Gastrocnemius medialis (tissue), 4 donors: ENCODE measurements at regions not wholly inside any gene's neighbourhood (a gene's known extent, or its start where the extent isn't known, plus 50 kb on each side); places are given as distances from the start of the nearest gene placed in this dataset.
A peak's percentile ranks its signal among the peaks of the same experiment; 100 is the strongest.

ENCODE experiments used
- ATAC-seq, 2 donors: fragments of 150-250 bp; one replicate each; pipeline ENCODE4 v1.9.1; 2016
- DNase-seq, 2 donors: peaks; one replicate each; pipeline ENCODE4 v3.0.0-alpha.2; 2019
- H3K27ac ChIP-seq, 4 donors: fragments of 200-600 bp; sonication (generic); 1 replicate in 1 of 4; 2 replicates in 3 of 4; pipeline ENCODE4 v1.5.1; 2016 to 2018; ENCODE audit warnings: mild to moderate bottlenecking in 2 of 4, moderate library complexity in 1 of 4
- H3K27me3 ChIP-seq, 3 donors: fragments of 200-600 bp; sonication (generic) in 2 of 3; 1 replicate in 1 of 3; 2 replicates in 2 of 3; pipeline versions ENCODE4 v1.5.1 to v1.6.0; 2016 to 2019; ENCODE audit warnings: mild to moderate bottlenecking in 1 of 3, moderate library complexity in 1 of 3
- H3K36me3 ChIP-seq, 2 donors: fragments of 200-600 bp; sonication (generic) in 1 of 2; one replicate each; pipeline ENCODE4 v1.5.1; 2017 to 2018
- H3K4me1 ChIP-seq, 2 donors: fragments of 200-600 bp; sonication (generic) in 1 of 2; one replicate each; pipeline ENCODE4 v1.5.1; 2016 to 2017; ENCODE audit warnings: mild to moderate bottlenecking in 2 of 2
- H3K4me3 ChIP-seq, 4 donors: fragments of 200-600 bp; sonication (generic) in 3 of 4; 1 replicate in 1 of 4; 2 replicates in 3 of 4; pipeline ENCODE4 v1.5.1; 2016 to 2019; ENCODE audit warnings: mild to moderate bottlenecking in 2 of 4
- H3K9me3 ChIP-seq, 3 donors: fragments of 200-600 bp; sonication (generic) in 2 of 3; 1 replicate in 1 of 3; 2 replicates in 2 of 3; pipeline ENCODE4 v1.5.1; 2016 to 2019
- CTCF ChIP-seq, 5 experiments: fragments of 450-650 bp in 3 of 5; fragments of 200-600 bp in 2 of 5; sonication (generic) in 2 of 5; IDR thresholded peaks in 4 of 5; conservative IDR thresholded peaks in 1 of 5; 1 replicate in 4 of 5; 2 replicates in 1 of 5; pipeline ENCODE4 v1.5.1; 2016 to 2019; ENCODE audit warnings: antibody characterized with exemption in 5 of 5, mild to moderate bottlenecking in 3 of 5, moderate library complexity in 3 of 5
- POLR2A ChIP-seq, 2 donors: fragments of 450-650 bp; IDR thresholded peaks; one replicate each; pipeline ENCODE4 v1.6.1; 2017; ENCODE audit warnings: antibody characterized with exemption in 2 of 2, mild to moderate bottlenecking in 2 of 2, moderate library complexity in 2 of 2
- in situ Hi-C, 4 donors: fragments of 200-750 bp; cut with MboI; loops; one replicate each; pipeline versions ENCODE4 v1.15.0 to v1.8.0; 2017; ENCODE audit warnings: low sequenced_read_pairs in 4 of 4
- intact Hi-C: fragments of 100-400 bp; cut with DNase I; formaldehyde crosslinking; loops from one replicate; pipeline ENCODE4 v1.15.1; 2023; ENCODE audit warnings: low total_unique reads

GRCh38 chr9:107620236-107620635 lies 130.7 kb upstream of the KLF4 start:
- Histone ChIP-seq H3K27ac (no peak overlapping the region), H3K4me3 (no peak overlapping the region), H3K4me1 (no peaks in the 10 kb centered on the region), H3K27me3 (no peaks in the 10 kb centered on the region), H3K9me3 (no peaks in the 10 kb centered on the region), H3K36me3 (no peaks in the 10 kb centered on the region)
- no peak for DNase-seq
- intact Hi-C loops (no loop called here), in situ Hi-C loops (no loop called here)
- no peak for TF ChIP-seq CTCF (IDR thresholded peaks at IDR 0.05 in 4 of 5, conservative IDR thresholded peaks at IDR 0.05 in 1 of 5)
- TF ChIP-seq POLR2A (IDR thresholded peaks at IDR 0.05) = no peak
- ATAC-seq = peak in 1 of 2 donors; percentile 45

- no peaks in the 10 kb centered on the region for H3K4me1 ChIP-seq
- in situ Hi-C loops = no loop called here
- intact Hi-C loops = no loop called here
- H3K36me3 ChIP-seq = no peaks in the 10 kb centered on the region
- no peak overlapping the region for H3K27ac ChIP-seq
- H3K27me3 ChIP-seq = no peaks in the 10 kb centered on the region
- no peak overlapping the region for H3K4me3 ChIP-seq
- no peak for ATAC-seq
- no peaks in the 10 kb centered on the region for H3K9me3 ChIP-seq
- no peak for TF ChIP-seq CTCF (IDR thresholded peaks at IDR 0.05 in 4 of 5, conservative IDR thresholded peaks at IDR 0.05 in 1 of 5)
- TF ChIP-seq POLR2A (IDR thresholded peaks at IDR 0.05) = no peak
- DNase-seq = no peak
Observed at GRCh38 chr9:107615321-107615720, 125.8 kb upstream of the KLF4 start.

- Histone ChIP-seq H3K36me3 (no peaks in the 10 kb centered on the region), H3K4me3 (no peak overlapping the region), H3K4me1 (no peaks in the 10 kb centered on the region), H3K27ac (no peak overlapping the region), H3K9me3 (no peaks in the 10 kb centered on the region), H3K27me3 (no peaks in the 10 kb centered on the region)
- intact Hi-C loops = no loop called here
- in situ Hi-C loops = no loop called here
- ATAC-seq (no peak), DNase-seq (no peak)
- no peak for TF ChIP-seq POLR2A (IDR thresholded peaks at IDR 0.05)
- no peak for TF ChIP-seq CTCF (IDR thresholded peaks at IDR 0.05 in 4 of 5, conservative IDR thresholded peaks at IDR 0.05 in 1 of 5)
Observed at GRCh38 chr9:107614765-107615164, 125.2 kb upstream of the KLF4 start.

- Histone ChIP-seq H3K9me3 (no peaks in the 10 kb centered on the region), H3K36me3 (no peaks in the 10 kb centered on the region), H3K27me3 (no peaks in the 10 kb centered on the region), H3K27ac (no peak overlapping the region), H3K4me1 (no peaks in the 10 kb centered on the region), H3K4me3 (no peak overlapping the region)
- DNase-seq = no peak
- no peak for TF ChIP-seq POLR2A (IDR thresholded peaks at IDR 0.05)
- TF ChIP-seq CTCF (IDR thresholded peaks at IDR 0.05 in 4 of 5, conservative IDR thresholded peaks at IDR 0.05 in 1 of 5) = no peak
- intact Hi-C loops = no loop called here
- ATAC-seq = no peak
- in situ Hi-C loops = no loop called here
Observed at GRCh38 chr9:107613321-107613720, 123.8 kb upstream of the KLF4 start.

GRCh38 chr9:107612136-107612535 lies 122.6 kb upstream of the KLF4 start:
- H3K27me3 ChIP-seq = no peaks in the 10 kb centered on the region
- intact Hi-C loops (no loop called here), in situ Hi-C loops (no loop called here)
- H3K36me3 ChIP-seq = no peaks in the 10 kb centered on the region
- H3K27ac ChIP-seq = no peak overlapping the region
- H3K4me3 ChIP-seq = no peak overlapping the region
- no peak for TF ChIP-seq CTCF (IDR thresholded peaks at IDR 0.05 in 4 of 5, conservative IDR thresholded peaks at IDR 0.05 in 1 of 5)
- TF ChIP-seq POLR2A (IDR thresholded peaks at IDR 0.05) = no peak
- ATAC-seq = peak; percentile 63 to 84
- H3K9me3 ChIP-seq = no peaks in the 10 kb centered on the region
- no peaks in the 10 kb centered on the region for H3K4me1 ChIP-seq
- peak; percentile 53 to 73 for DNase-seq
